NCI-H2081 (cell line): ENCODE measurements at regions not wholly inside any gene's neighbourhood (a gene's known extent, or its start where the extent isn't known, plus 50 kb on each side); places are given as distances from the start of the nearest gene placed in this dataset.
A peak's percentile ranks its signal among the peaks of the same experiment; 100 is the strongest.

ENCODE experiments used
- DNase-seq, 2 experiments: peaks; one replicate each; lab custom pipeline; 2025; lab: John Stamatoyannopoulos, UW

- DNase-seq: no peak
Observed at GRCh38 chr2:216320852-216321251, 51.4 kb downstream of the MARCHF4 start.

- no peak for DNase-seq
Observed at GRCh38 chr2:216319771-216320170, 52.5 kb downstream of the MARCHF4 start.

GRCh38 chr2:216318521-216318874 is 53.8 kb downstream of the MARCHF4 start:
- no peak for DNase-seq

GRCh38 chr2:216317831-216318520 is 54.3 kb downstream of the MARCHF4 start:
- DNase-seq: no peak

- no peak for DNase-seq
Observed at GRCh38 chr2:216316743-216317142, 55.5 kb downstream of the MARCHF4 start.

- DNase-seq: no peak
Observed at GRCh38 chr2:216315802-216316603, 56.3 kb downstream of the MARCHF4 start.

- no peak for DNase-seq
Observed at GRCh38 chr2:216312441-216312840, 59.8 kb downstream of the MARCHF4 start.

- peak in 1 of 2 experiments; percentile 36 for DNase-seq
Observed at GRCh38 chr2:216308576-216308975, 63.7 kb downstream of the MARCHF4 start.

GRCh38 chr2:216307496-216307895 is 64.8 kb downstream of the MARCHF4 start:
- DNase-seq: no peak

- DNase-seq: no peak
Observed at GRCh38 chr2:216306868-216307267, 65.4 kb downstream of the MARCHF4 start.

- no peak for DNase-seq
Observed at GRCh38 chr2:216305574-216305973, 66.7 kb downstream of the MARCHF4 start.

- no peak for DNase-seq
Observed at GRCh38 chr2:216302981-216303676, 69.2 kb downstream of the MARCHF4 start.

GRCh38 chr2:216300906-216301305 is 71.4 kb downstream of the MARCHF4 start:
- DNase-seq: no peak

GRCh38 chr2:216299588-216299987 is 72.7 kb downstream of the MARCHF4 start:
- no peak for DNase-seq

- no peak for DNase-seq
Observed at GRCh38 chr2:216298719-216299495, 73.4 kb downstream of the MARCHF4 start.

- no peak for DNase-seq
Observed at GRCh38 chr2:216296856-216297255, 75.4 kb downstream of the MARCHF4 start.

GRCh38 chr2:216294305-216294704 is 78.0 kb downstream of the MARCHF4 start:
- no peak for DNase-seq

- DNase-seq: no peak
Observed at GRCh38 chr2:216293883-216294282, 78.4 kb downstream of the MARCHF4 start.

- DNase-seq: peak in 1 of 2 experiments; percentile 64
Observed at GRCh38 chr2:216292886-216293301, 79.4 kb downstream of the MARCHF4 start.

GRCh38 chr2:216292475-216292874 is 79.8 kb downstream of the MARCHF4 start:
- no peak for DNase-seq

GRCh38 chr2:216289470-216289869 is 82.8 kb downstream of the MARCHF4 start:
- DNase-seq: no peak

GRCh38 chr2:216287251-216287650 is 85.0 kb downstream of the MARCHF4 start:
- no peak for DNase-seq
